ENCODE measurements at regions not wholly inside any gene's neighbourhood (a gene's known extent, or its start where the extent isn't known, plus 50 kb on each side); places are given as distances from the start of the nearest gene placed in this dataset.

GRCh38 chr6:128803911-128804310 lies 79.0 kb upstream of the LAMA2 start:
- no peak overlapping the region for H3K4me3 ChIP-seq (ENCODE audit: insufficient read depth, low read depth, low read length)
- no peak overlapping the region for H3K56ac ChIP-seq (ENCODE audit: extremely low read depth, insufficient read depth, low read length)
- H4K20me1 ChIP-seq (ENCODE audit: insufficient read depth, low read length), result no peaks in the 10 kb centered on the region
- H3K18ac ChIP-seq (ENCODE audit: low read depth, low read length), result no peak overlapping the region
- H3K14ac ChIP-seq (replicated peaks; ENCODE audit: low read depth, low read length), result no peak overlapping the region
- peaks cover 2% of the 10 kb centered on the region for H3K4me1 ChIP-seq (ENCODE audit: control insufficient read depth, insufficient read depth, low read length)
- no peaks in the 10 kb centered on the region for H3K36me3 ChIP-seq (ENCODE audit: control insufficient read depth, insufficient read depth, low read length)
- no TSS peak for BruUV-seq (replicated peaks)
- no peaks in the 10 kb centered on the region for H3K9me1 ChIP-seq (ENCODE audit: insufficient read depth, low read length)
- no peak overlapping the region; the same call in 1 of the 2 replicates for H2BK120ac ChIP-seq (ENCODE audit: low read depth, low read length)
- no peak overlapping the region for H3K27ac ChIP-seq (ENCODE audit: insufficient read depth, low read length)
- ChIA-PET CTCF (interaction anchor here (0.8 kb wide), 1 partner anchor 1309 kb away, joined by 3 read pairs; no protein-coding TSS in a partner anchor), POLR2A (ENCODE audit: unreplicated experiment) (no interaction called here)
- peak; percentile 77 for ATAC-seq (ENCODE audit: low read depth)
- H2AK9ac ChIP-seq (replicated peaks; ENCODE audit: low read depth, low read length, poor library complexity), result no peak overlapping the region
- H4K8ac ChIP-seq (ENCODE audit: low read depth in 2 of 2, low read length in 2 of 2), result no peak overlapping the region
- H4K5ac ChIP-seq (ENCODE audit: low read depth, low read length), result no peak overlapping the region
- DNase-seq, result peak; percentile 90
- 45% methylated on average over 2 of the region's 3 CpGs; no CpG with 5 or more reads in 1 of the 2 experiments for WGBS, 2 experiments (ENCODE audit: extremely low coverage in 2 of 2, insufficient read length in 1 of 2)
- TF ChIP-seq CTCF (conservative IDR thresholded peaks at IDR 0.05; ENCODE audit: low read depth, low read length), result no peak
- TF ChIP-seq ELK1 (IDR thresholded peaks at IDR 0.05; ENCODE audit: borderline replicate concordance, low read depth, low read length), result no peak
- no peak for TF ChIP-seq CHD1 (IDR thresholded peaks at IDR 0.05; ENCODE audit: low read depth, low read length)
- TF ChIP-seq RCOR1 (IDR thresholded peaks at IDR 0.05; ENCODE audit: insufficient replicate concordance, low read length), result no peak
- TF ChIP-seq USF2 (IDR thresholded peaks at IDR 0.05; ENCODE audit: low read depth, low read length), result no peak
- no peak for TF ChIP-seq FOS (IDR thresholded peaks at IDR 0.05; ENCODE audit: low read depth, low read length)
- no peak for TF ChIP-seq BHLHE40 (IDR thresholded peaks at IDR 0.05; ENCODE audit: low read depth, low read length)
- TF ChIP-seq POLR2A (IDR thresholded peaks at IDR 0.05; ENCODE audit: low read depth, low read length), result no peak
- no peak for TF ChIP-seq MAZ (IDR thresholded peaks at IDR 0.05; ENCODE audit: borderline replicate concordance, low read depth, low read length)
- no peak for TF ChIP-seq RAD21 (IDR thresholded peaks at IDR 0.05; ENCODE audit: low read length)
- no peak for TF ChIP-seq NFE2L2 (IDR thresholded peaks at IDR 0.05; ENCODE audit: low read depth, low read length)
- TF ChIP-seq MAFK (IDR thresholded peaks at IDR 0.05; ENCODE audit: low read depth, low read length), result no peak
- no peak for TF ChIP-seq SMC3 (IDR thresholded peaks at IDR 0.05; ENCODE audit: low read depth, low read length)
- no peak for TF ChIP-seq CEBPB (IDR thresholded peaks at IDR 0.05; ENCODE audit: low read depth, low read length)
- TF ChIP-seq RFX5 (IDR thresholded peaks at IDR 0.05; ENCODE audit: low read depth, low read length), result no peak
- no peak for TF ChIP-seq MXI1 (IDR thresholded peaks at IDR 0.05; ENCODE audit: borderline replicate concordance, low read depth, low read length)
- H3K79me1 ChIP-seq (ENCODE audit: low read depth in 1 of 2, low read length in 2 of 2), result no peaks in the 10 kb centered on the region
- H2BK5ac ChIP-seq (ENCODE audit: low read depth, low read length, poor library complexity, severe bottlenecking), result no peak overlapping the region
- in situ Hi-C loops (cut with MboI; ENCODE audit: low sequenced_read_pairs) (loop anchor here (10.0 kb wide), 1 partner anchor 561 kb away; no protein-coding TSS in a partner anchor), intact Hi-C loops (cut with micrococcal nuclease) (loop anchor here (10.0 kb wide), 1 partner anchor 771 kb away; no protein-coding TSS in a partner anchor), dilution Hi-C loops (cut with HindIII; ENCODE audit: low sequenced_read_pairs, unreplicated experiment) (no loop called here)
- peak overlapping the region; percentile 46; the same call in 1 of the 2 replicates for H3K4me2 ChIP-seq (ENCODE audit: low read depth, low read length)
- H3K4ac ChIP-seq (ENCODE audit: low read depth, low read length), result no peak overlapping the region
- H2AFZ ChIP-seq (replicated peaks; ENCODE audit: low read length, poor library complexity), result no peak overlapping the region
- H2AK5ac ChIP-seq (ENCODE audit: low read depth, low read length), result peak overlapping the region; percentile 76; the same call in 1 of the 2 replicates
- no peak overlapping the region for H3K23ac ChIP-seq (ENCODE audit: low read depth, low read length)
- peaks cover 2% of the 10 kb centered on the region; the same call in 1 of the 2 replicates for H3K27me3 ChIP-seq (ENCODE audit: control insufficient read depth, insufficient read depth, low read length)
- H2BK15ac ChIP-seq (ENCODE audit: low read depth, low read length), result no peak overlapping the region
- H3K9ac ChIP-seq (ENCODE audit: low read depth, low read length), result no peak overlapping the region
- H2BK20ac ChIP-seq (ENCODE audit: low read depth, low read length), result peak overlapping the region; percentile 59; the same call in 1 of the 2 replicates
- no peak overlapping the region for H4K91ac ChIP-seq (ENCODE audit: insufficient read depth, low read depth, low read length)
- no peaks in the 10 kb centered on the region for H3K9me3 ChIP-seq (ENCODE audit: control insufficient read depth, insufficient read depth, low read length)
